ENCODE measurements at regions not wholly inside any gene's neighbourhood (a gene's known extent, or its start where the extent isn't known, plus 50 kb on each side); places are given as distances from the start of the nearest gene placed in this dataset.

DNA sequence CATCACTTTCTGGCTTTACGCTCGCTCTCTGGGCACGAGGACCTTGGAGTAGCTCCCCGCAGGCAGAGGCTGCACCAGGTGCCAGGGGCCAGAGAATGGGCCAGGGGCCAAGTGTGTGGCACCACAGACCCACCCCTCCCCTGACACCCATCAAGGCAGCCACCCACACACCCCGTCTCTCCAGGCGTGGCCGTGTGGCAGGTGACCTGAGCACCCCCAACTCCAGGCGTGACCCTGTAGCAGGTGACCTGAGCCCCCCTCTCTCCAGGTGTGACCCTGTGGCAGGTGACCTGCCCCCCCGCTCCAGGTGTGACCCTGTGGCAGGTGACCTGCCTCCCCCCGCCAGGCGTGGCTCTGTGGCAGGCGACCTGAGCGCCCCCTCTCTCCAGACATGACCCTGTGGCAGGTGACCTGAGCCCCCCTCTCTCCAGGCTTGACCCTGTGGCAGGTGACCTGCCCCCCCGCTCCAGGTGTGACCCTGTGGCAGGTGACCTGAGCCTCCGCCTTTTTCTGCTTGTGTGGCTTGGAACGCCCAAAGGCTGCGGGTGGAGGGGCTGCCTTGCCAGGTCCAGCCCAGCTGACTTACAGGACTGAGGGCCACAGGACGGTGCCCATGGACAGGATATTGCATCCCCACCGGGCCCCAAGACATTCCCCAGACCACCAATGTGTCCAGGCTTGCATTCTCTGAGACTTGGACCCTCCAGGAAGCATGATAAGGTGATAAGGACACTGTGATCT, 667.2 kb downstream of the BRD1 start:
- WGBS, 3 donors, result 72 to 79% (median 74%) methylated on average over 17 to 19 of the region's 19 CpGs
- H3K27ac ChIP-seq, result no peak overlapping the region
- H3K4me3 ChIP-seq, result no peak overlapping the region
- no peak for TF ChIP-seq POLR2A (IDR thresholded peaks at IDR 0.05)
- TF ChIP-seq, protein P1, sequence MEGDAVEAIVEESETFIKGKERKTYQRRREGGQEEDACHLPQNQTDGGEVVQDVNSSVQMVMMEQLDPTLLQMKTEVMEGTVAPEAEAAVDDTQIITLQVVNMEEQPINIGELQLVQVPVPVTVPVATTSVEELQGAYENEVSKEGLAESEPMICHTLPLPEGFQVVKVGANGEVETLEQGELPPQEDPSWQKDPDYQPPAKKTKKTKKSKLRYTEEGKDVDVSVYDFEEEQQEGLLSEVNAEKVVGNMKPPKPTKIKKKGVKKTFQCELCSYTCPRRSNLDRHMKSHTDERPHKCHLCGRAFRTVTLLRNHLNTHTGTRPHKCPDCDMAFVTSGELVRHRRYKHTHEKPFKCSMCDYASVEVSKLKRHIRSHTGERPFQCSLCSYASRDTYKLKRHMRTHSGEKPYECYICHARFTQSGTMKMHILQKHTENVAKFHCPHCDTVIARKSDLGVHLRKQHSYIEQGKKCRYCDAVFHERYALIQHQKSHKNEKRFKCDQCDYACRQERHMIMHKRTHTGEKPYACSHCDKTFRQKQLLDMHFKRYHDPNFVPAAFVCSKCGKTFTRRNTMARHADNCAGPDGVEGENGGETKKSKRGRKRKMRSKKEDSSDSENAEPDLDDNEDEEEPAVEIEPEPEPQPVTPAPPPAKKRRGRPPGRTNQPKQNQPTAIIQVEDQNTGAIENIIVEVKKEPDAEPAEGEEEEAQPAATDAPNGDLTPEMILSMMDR (IDR thresholded peaks at IDR 0.05), result no peak
- TF ChIP-seq EP300 (IDR thresholded peaks at IDR 0.05), result no peak
- H3K27me3 ChIP-seq, result no peaks in the 10 kb centered on the region
- H3K36me3 ChIP-seq, result no peaks in the 10 kb centered on the region
- H3K9me3 ChIP-seq, result no peaks in the 10 kb centered on the region
- no peaks in the 10 kb centered on the region for H3K4me1 ChIP-seq (ENCODE audit: insufficient read depth)
- DNase-seq, result no peak
- intact Hi-C loops (cut with DNase I), result no loop called here

GRCh38 chr22:49159711-49160110, 668.0 kb downstream of the BRD1 start:
- Histone ChIP-seq H3K4me3 (no peak overlapping the region), H3K27me3 (no peaks in the 10 kb centered on the region), H3K36me3 (no peaks in the 10 kb centered on the region), H3K4me1 (ENCODE audit: insufficient read depth) (no peaks in the 10 kb centered on the region), H3K27ac (no peak overlapping the region), H3K9me3 (no peaks in the 10 kb centered on the region)
- TF ChIP-seq POLR2A (IDR thresholded peaks at IDR 0.05), result no peak
- no peak for TF ChIP-seq EP300 (IDR thresholded peaks at IDR 0.05)
- TF ChIP-seq, protein P1 (IDR thresholded peaks at IDR 0.05), result no peak
- 54 to 71% (median 63%) methylated on average over 10 of the region's 10 CpGs for whole genome bisulfite sequencing, 3 donors
- DNase-seq, result no peak
- intact Hi-C loops (cut with DNase I), result no loop called here

DNA sequence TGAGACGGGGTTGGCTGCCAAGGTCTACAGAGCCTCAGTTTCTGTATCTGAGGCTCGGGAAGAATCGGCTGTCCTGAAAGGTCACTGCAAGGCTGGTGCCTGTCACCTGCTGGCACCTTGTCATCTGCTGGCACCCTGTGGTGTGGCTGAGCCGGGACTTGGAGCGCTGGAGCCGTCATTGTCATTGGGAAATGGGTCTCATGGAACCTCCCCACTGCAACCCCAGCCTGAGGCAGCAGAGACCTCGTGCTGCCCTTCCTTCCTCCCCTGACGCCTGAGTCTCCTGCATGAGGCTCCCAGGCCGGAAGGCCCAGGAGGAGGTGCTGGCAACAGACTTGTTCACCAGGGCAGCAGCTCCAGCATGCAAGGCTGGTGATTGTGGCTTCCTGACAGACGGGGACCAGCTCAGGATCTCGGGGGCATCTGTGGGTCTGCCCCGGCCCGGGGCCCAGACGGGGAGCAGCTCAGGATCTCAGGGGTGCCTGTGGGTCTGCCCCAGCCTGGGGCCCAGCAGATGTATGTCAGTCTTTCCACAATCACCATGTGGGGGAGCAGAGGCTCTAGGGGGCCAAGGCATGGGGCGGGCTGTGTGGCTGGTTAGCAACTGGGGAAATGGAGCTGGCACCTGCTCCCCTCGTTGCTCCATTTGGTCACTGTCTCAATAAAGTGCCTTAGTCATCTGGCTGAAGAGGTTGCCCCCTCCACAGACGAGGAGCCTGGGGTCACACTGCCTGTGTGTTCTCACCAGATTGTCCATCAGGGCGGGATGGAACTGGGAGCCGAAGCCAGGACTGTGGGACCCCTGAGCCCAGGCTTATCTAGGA, 668.7 kb downstream of the BRD1 start:
- Histone ChIP-seq H3K4me3 (no peak overlapping the region), H3K27me3 (no peaks in the 10 kb centered on the region), H3K36me3 (no peaks in the 10 kb centered on the region), H3K27ac (no peak overlapping the region), H3K4me1 (ENCODE audit: insufficient read depth) (no peaks in the 10 kb centered on the region), H3K9me3 (no peaks in the 10 kb centered on the region)
- 74 to 77% (median 75%) methylated on average over 19 of the region's 19 CpGs for WGBS, 3 donors
- intact Hi-C loops (cut with DNase I), result no loop called here
- no peak for TF ChIP-seq POLR2A (IDR thresholded peaks at IDR 0.05)
- TF ChIP-seq EP300 (IDR thresholded peaks at IDR 0.05), result no peak
- TF ChIP-seq, protein P1 (IDR thresholded peaks at IDR 0.05), result no peak
- DNase-seq, result no peak

- Histone ChIP-seq H3K4me3 (no peak overlapping the region), H3K4me1 (ENCODE audit: insufficient read depth) (no peaks in the 10 kb centered on the region), H3K36me3 (no peaks in the 10 kb centered on the region), H3K27ac (no peak overlapping the region), H3K27me3 (no peaks in the 10 kb centered on the region), H3K9me3 (no peaks in the 10 kb centered on the region)
- intact Hi-C loops (cut with DNase I), result no loop called here
- TF ChIP-seq POLR2A (IDR thresholded peaks at IDR 0.05), result no peak
- no peak for TF ChIP-seq EP300 (IDR thresholded peaks at IDR 0.05)
- TF ChIP-seq, protein P1 (IDR thresholded peaks at IDR 0.05), result no peak
- DNase-seq, result no peak
- WGBS, 3 donors, result 80 to 85% (median 80%) methylated on average over 20 of the region's 20 CpGs
Measured at GRCh38 chr22:49157529-49158339, 669.9 kb downstream of the BRD1 start.
